HG02610 (cell line): ENCODE measurements at regions not wholly inside any gene's neighbourhood (a gene's known extent, or its start where the extent isn't known, plus 50 kb on each side); places are given as distances from the start of the nearest gene placed in this dataset.
"Not testable (repeated sequence)": the region's sequence is repeated elsewhere in the genome, so short reads cannot be mapped to it uniquely, and the experiment has no call there.

Source experiments
- ATAC-seq: cut with Tn5 transposase; IDR thresholded peaks from one replicate; pipeline ENCODE4 v1.9.1; 2021; ENCODE audit warnings: mild to moderate bottlenecking, moderate library complexity; ENCODE audit not compliant: unreplicated experiment

- not testable (repeated sequence) for ATAC-seq
Observed at GRCh38 chr5:1982561-1982960, 99.8 kb upstream of the IRX4 start.

- no peak for ATAC-seq
Observed at GRCh38 chr5:1975898-1976765, 93.4 kb upstream of the IRX4 start.

- ATAC-seq, result no peak
Observed at GRCh38 chr5:1975406-1975715, 92.6 kb upstream of the IRX4 start.

- ATAC-seq, result no peak
Observed at GRCh38 chr5:1974501-1975405, 92.0 kb upstream of the IRX4 start.

- no peak for ATAC-seq
Observed at GRCh38 chr5:1974081-1974480, 91.4 kb upstream of the IRX4 start.

- ATAC-seq, result no peak
Observed at GRCh38 chr5:1973391-1974013, 90.8 kb upstream of the IRX4 start.

GRCh38 chr5:1971944-1972343 lies 89.2 kb upstream of the IRX4 start:
- no peak for ATAC-seq

- ATAC-seq, result no peak
Observed at GRCh38 chr5:1967736-1968135, 85.0 kb upstream of the IRX4 start.

GRCh38 chr5:1966461-1966860 lies 83.7 kb upstream of the IRX4 start:
- no peak for ATAC-seq

- ATAC-seq, result no peak
Observed at GRCh38 chr5:1965925-1966324, 83.2 kb upstream of the IRX4 start.

- no peak for ATAC-seq
Observed at GRCh38 chr5:1963941-1964451, 81.3 kb upstream of the IRX4 start.

- ATAC-seq, result no peak
Observed at GRCh38 chr5:1963358-1963757, 80.6 kb upstream of the IRX4 start.

GRCh38 chr5:1962619-1963355 lies 80.1 kb upstream of the IRX4 start:
- ATAC-seq, result no peak

- ATAC-seq, result no peak
Observed at GRCh38 chr5:1961952-1962595, 79.3 kb upstream of the IRX4 start.

GRCh38 chr5:1961304-1961946 lies 78.7 kb upstream of the IRX4 start:
- no peak for ATAC-seq

- ATAC-seq, result no peak
Observed at GRCh38 chr5:1960595-1961303, 78.0 kb upstream of the IRX4 start.

- ATAC-seq, result no peak
Observed at GRCh38 chr5:1959725-1960581, 77.2 kb upstream of the IRX4 start.

GRCh38 chr5:1959231-1959630 lies 76.5 kb upstream of the IRX4 start:
- ATAC-seq, result no peak
